HEK293 (cell line): ENCODE measurements at regions not wholly inside any gene's neighbourhood (a gene's known extent, or its start where the extent isn't known, plus 50 kb on each side); places are given as distances from the start of the nearest gene placed in this dataset.

Experiments
- CTCF ChIA-PET: fragments of 350-600 bp; formaldehyde crosslinking; extraction: SDS; loops from one replicate; lab custom pipeline; 2021; ENCODE audit warnings: antibody characterized with exemption; lab: Yijun Ruan, JAX
- POLR2A ChIA-PET: fragments of 300-600 bp; formaldehyde crosslinking; extraction: SDS; loops from one replicate; lab custom pipeline; 2020; ENCODE audit warnings: antibody characterized with exemption, inconsistent platforms; lab: Yijun Ruan, JAX
- H3K27ac ChIP-seq: fragments of 200-500 bp; sonication (Bioruptor generic); 2 replicates; pipeline ENCODE4 v1.5.1; 2014; ENCODE audit warnings: low read depth, low read length, control low read depth, inconsistent platforms; ENCODE audit errors: extremely low read depth
- H3K36me3 ChIP-seq, 2 experiments: fragments of 200-500 bp in 1 of 2; sonication (Bioruptor generic) in 1 of 2; 1 replicate in 1 of 2; 2 replicates in 1 of 2; pipeline ENCODE4 v1.5.1; 2014 to 2017; ENCODE audit warnings: inconsistent platforms in 2 of 2, low read length in 2 of 2; ENCODE audit not compliant: control insufficient read depth in 2 of 2, insufficient read depth in 1 of 2
- H3K4me1 ChIP-seq: fragments of 200-500 bp; sonication (Bioruptor generic); 2 replicates; pipeline ENCODE4 v1.5.1; 2014; ENCODE audit warnings: mild to moderate bottlenecking, low read length, inconsistent platforms; ENCODE audit not compliant: control insufficient read depth, insufficient read depth
- H3K4me3 ChIP-seq: 2 replicates; pipeline ENCODE4 v1.5.1; 2011; ENCODE audit warnings: low read depth, mild to moderate bottlenecking, control low read depth, low read length, moderate library complexity
- H3K9me3 ChIP-seq: fragments of 200-500 bp; sonication (Bioruptor generic); 2 replicates; pipeline ENCODE4 v1.5.1; 2014; ENCODE audit warnings: low read depth, low read length, inconsistent platforms; ENCODE audit not compliant: control insufficient read depth, insufficient read depth
- EGR2 ChIP-seq: fragments of 450-650 bp; formaldehyde crosslinking; IDR thresholded peaks from 2 replicates; pipeline ENCODE4 v1.5.1; 2016; ENCODE audit warnings: low read depth, missing biosample characterization, missing genetic modification characterization
- FEZF1 ChIP-seq: fragments of 450-650 bp; formaldehyde crosslinking; IDR thresholded peaks from 2 replicates; pipeline ENCODE4 v1.5.1; 2016; ENCODE audit warnings: missing biosample characterization, missing genetic modification characterization
- GFI1B ChIP-seq: fragments of 450-650 bp; formaldehyde crosslinking; IDR thresholded peaks from 2 replicates; pipeline ENCODE4 v1.5.1; 2016; ENCODE audit warnings: missing biosample characterization, missing genetic modification characterization
- GLI4 ChIP-seq: fragments of 450-650 bp; formaldehyde crosslinking; IDR thresholded peaks from 2 replicates; pipeline ENCODE4 v1.5.1; 2016; ENCODE audit warnings: missing biosample characterization, missing genetic modification characterization
- HOXA7 ChIP-seq: sonication (generic); formaldehyde crosslinking; IDR thresholded peaks from 2 replicates; pipeline ENCODE4 v1.8.1; 2022; ENCODE audit warnings: missing genetic modification reagents, borderline replicate concordance
- SCRT1 ChIP-seq: fragments of 450-650 bp; formaldehyde crosslinking; IDR thresholded peaks from 2 replicates; pipeline ENCODE4 v1.5.1; 2016; ENCODE audit warnings: missing biosample characterization, missing genetic modification characterization, borderline replicate concordance
- SCRT2 ChIP-seq: fragments of 450-650 bp; formaldehyde crosslinking; IDR thresholded peaks from 2 replicates; pipeline ENCODE4 v1.5.1; 2016; ENCODE audit warnings: missing biosample characterization, missing genetic modification characterization
- ZBTB7A ChIP-seq: fragments of 450-650 bp; formaldehyde crosslinking; IDR thresholded peaks from 2 replicates; pipeline ENCODE4 v1.5.1; 2016; ENCODE audit warnings: low read depth, missing biosample characterization, missing genetic modification characterization
- ZIC2 ChIP-seq: fragments of 450-650 bp; formaldehyde crosslinking; IDR thresholded peaks from 2 replicates; pipeline ENCODE4 v1.5.1; 2016; ENCODE audit warnings: missing biosample characterization, missing genetic modification characterization
- ZNF10 ChIP-seq: fragments of 450-650 bp; formaldehyde crosslinking; IDR thresholded peaks from 2 replicates; pipeline ENCODE4 v1.5.1; 2017; ENCODE audit warnings: missing biosample characterization, missing genetic modification characterization
- ZNF2 ChIP-seq: fragments of 450-650 bp; formaldehyde crosslinking; IDR thresholded peaks from 2 replicates; pipeline ENCODE4 v1.5.1; 2016; ENCODE audit warnings: missing biosample characterization, missing genetic modification characterization
- ZNF292 ChIP-seq: fragments of 450-650 bp; formaldehyde crosslinking; IDR thresholded peaks from 2 replicates; pipeline ENCODE4 v1.5.1; 2016; ENCODE audit warnings: low read depth, missing biosample characterization, missing genetic modification characterization, borderline replicate concordance
- ZNF341 ChIP-seq: fragments of 450-650 bp; formaldehyde crosslinking; IDR thresholded peaks from 2 replicates; pipeline ENCODE4; 2016; ENCODE audit warnings: low read depth, missing biosample characterization, missing genetic modification characterization
- ZNF391 ChIP-seq: fragments of 450-650 bp; formaldehyde crosslinking; IDR thresholded peaks from 2 replicates; pipeline ENCODE4 v1.5.1; 2016; ENCODE audit warnings: low read depth, missing biosample characterization, missing genetic modification characterization, borderline replicate concordance
- ZNF433 ChIP-seq: fragments of 450-650 bp; formaldehyde crosslinking; IDR thresholded peaks from 2 replicates; pipeline ENCODE4 v1.5.1; 2016; ENCODE audit warnings: missing biosample characterization, missing genetic modification characterization, low read depth
- ZNF510 ChIP-seq: fragments of 450-650 bp; formaldehyde crosslinking; IDR thresholded peaks from 2 replicates; pipeline ENCODE4 v1.5.1; 2018; ENCODE audit warnings: mild to moderate bottlenecking, missing genetic modification characterization, missing biosample characterization; ENCODE audit not compliant: insufficient replicate concordance
- ZNF626 ChIP-seq: fragments of 450-650 bp; sonication (Bioruptor Pico); formaldehyde crosslinking; IDR thresholded peaks from 2 replicates; pipeline ENCODE4 v1.5.1; 2018; ENCODE audit warnings: missing biosample characterization, missing genetic modification characterization, inconsistent platforms
- ZNF677 ChIP-seq: fragments of 450-650 bp; IDR thresholded peaks from 2 replicates; pipeline ENCODE4 v1.5.0; 2018; ENCODE audit warnings: missing biosample characterization, mild to moderate bottlenecking, missing genetic modification characterization, moderate library complexity
- ZNF791 ChIP-seq: fragments of 450-650 bp; formaldehyde crosslinking; IDR thresholded peaks from 2 replicates; pipeline ENCODE4 v1.5.1; 2016; ENCODE audit warnings: missing biosample characterization, missing genetic modification characterization
- ZNF830 ChIP-seq: fragments of 450-650 bp; IDR thresholded peaks from 2 replicates; pipeline ENCODE4 v1.5.0; 2018; ENCODE audit warnings: missing biosample characterization, missing genetic modification characterization, low read depth, mild to moderate bottlenecking, moderate library complexity
- ZNF843 ChIP-seq: fragments of 450-650 bp; formaldehyde crosslinking; IDR thresholded peaks from 2 replicates; pipeline ENCODE4 v1.5.1; 2016; ENCODE audit warnings: missing biosample characterization, missing genetic modification characterization
- ZSCAN30 ChIP-seq: fragments of 450-650 bp; IDR thresholded peaks from 2 replicates; pipeline ENCODE4 v1.5.1; 2018; ENCODE audit warnings: missing biosample characterization, mild to moderate bottlenecking, missing genetic modification characterization, moderate library complexity
- TF ChIP-seq, protein P1 (sequence below): fragments of 450-650 bp; formaldehyde crosslinking; IDR thresholded peaks from 2 replicates; pipeline ENCODE4 v1.5.1; 2016; ENCODE audit warnings: missing biosample characterization, missing genetic modification characterization
- TF ChIP-seq, protein P2 (sequence below): fragments of 450-650 bp; formaldehyde crosslinking; IDR thresholded peaks from 2 replicates; pipeline ENCODE4 v1.5.1; 2017; ENCODE audit warnings: missing biosample characterization, missing genetic modification characterization
- TF ChIP-seq, protein P3 (sequence below): IDR thresholded peaks from 2 replicates; pipeline ENCODE4 v1.6.1; 2011; ENCODE audit warnings: mild to moderate bottlenecking, low read depth, low read length, borderline replicate concordance
- TF ChIP-seq, protein P4 (sequence below): fragments of 450-650 bp; formaldehyde crosslinking; IDR thresholded peaks from 2 replicates; pipeline ENCODE4 v1.5.1; 2017; ENCODE audit warnings: missing biosample characterization, missing genetic modification characterization

DNA sequence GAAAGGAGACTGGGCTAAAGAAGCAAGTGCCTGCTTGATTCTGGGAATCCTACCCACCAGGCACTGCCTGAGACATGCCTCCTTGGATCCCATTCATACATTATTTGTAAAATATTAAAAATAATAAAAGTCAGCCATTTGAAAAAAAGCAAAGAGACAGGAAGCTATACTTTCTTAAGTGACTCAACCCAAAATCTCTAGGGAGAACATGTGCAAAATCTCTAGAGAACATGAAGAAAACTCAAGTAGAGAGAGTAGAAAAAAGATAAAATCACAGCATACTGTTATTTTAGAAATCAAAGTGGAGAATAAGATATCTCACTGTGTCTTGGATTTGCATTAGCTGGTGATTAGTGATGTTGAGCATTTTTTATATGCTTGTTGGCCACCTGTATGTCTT lies 197.2 kb upstream of the GGTLC1 start:
- Histone ChIP-seq H3K36me3 (no peaks in the 10 kb centered on the region), H3K4me3 (no peak overlapping the region), H3K27ac (no peak overlapping the region), H3K9me3 (no peaks in the 10 kb centered on the region; the same call in 1 of the 2 replicates), H3K4me1 (no peaks in the 10 kb centered on the region)
- TF ChIP-seq, protein P1, sequence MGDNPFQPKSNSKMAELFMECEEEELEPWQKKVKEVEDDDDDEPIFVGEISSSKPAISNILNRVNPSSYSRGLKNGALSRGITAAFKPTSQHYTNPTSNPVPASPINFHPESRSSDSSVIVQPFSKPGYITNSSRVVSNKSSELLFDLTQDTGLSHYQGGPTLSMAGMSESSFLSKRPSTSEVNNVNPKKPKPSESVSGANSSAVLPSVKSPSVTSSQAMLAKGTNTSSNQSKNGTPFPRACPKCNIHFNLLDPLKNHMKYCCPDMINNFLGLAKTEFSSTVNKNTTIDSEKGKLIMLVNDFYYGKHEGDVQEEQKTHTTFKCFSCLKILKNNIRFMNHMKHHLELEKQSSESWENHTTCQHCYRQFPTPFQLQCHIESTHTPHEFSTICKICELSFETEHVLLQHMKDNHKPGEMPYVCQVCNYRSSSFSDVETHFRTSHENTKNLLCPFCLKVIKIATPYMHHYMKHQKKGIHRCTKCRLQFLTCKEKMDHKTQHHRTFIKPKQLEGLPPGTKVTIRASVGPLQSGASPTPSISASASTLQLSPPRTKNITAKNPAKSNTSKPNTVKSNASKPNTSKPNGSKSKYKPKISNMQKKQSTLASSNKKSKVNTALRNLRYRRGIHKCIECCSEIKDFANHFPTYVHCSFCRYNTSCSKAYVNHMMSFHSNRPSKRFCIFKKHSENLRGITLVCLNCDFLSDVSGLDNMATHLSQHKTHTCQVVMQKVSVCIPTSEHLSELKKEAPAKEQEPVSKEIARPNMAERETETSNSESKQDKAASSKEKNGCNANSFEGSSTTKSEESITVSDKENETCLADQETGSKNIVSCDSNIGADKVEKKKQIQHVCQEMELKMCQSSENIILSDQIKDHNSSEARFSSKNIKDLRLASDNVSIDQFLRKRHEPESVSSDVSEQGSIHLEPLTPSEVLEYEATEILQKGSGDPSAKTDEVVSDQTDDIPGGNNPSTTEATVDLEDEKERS (tag by site-specific recombination) = no peak
- TF ChIP-seq SCRT1 (tag by site-specific recombination) (no peak), ZNF341 (no peak), ZNF292 (tag by site-specific recombination) (no peak), GLI4 (no peak), GFI1B (tag by site-specific recombination) (no peak), ZBTB7A (tag by site-specific recombination) (no peak), ZNF391 (tag by site-specific recombination) (no peak)
- TF ChIP-seq, protein P2, sequence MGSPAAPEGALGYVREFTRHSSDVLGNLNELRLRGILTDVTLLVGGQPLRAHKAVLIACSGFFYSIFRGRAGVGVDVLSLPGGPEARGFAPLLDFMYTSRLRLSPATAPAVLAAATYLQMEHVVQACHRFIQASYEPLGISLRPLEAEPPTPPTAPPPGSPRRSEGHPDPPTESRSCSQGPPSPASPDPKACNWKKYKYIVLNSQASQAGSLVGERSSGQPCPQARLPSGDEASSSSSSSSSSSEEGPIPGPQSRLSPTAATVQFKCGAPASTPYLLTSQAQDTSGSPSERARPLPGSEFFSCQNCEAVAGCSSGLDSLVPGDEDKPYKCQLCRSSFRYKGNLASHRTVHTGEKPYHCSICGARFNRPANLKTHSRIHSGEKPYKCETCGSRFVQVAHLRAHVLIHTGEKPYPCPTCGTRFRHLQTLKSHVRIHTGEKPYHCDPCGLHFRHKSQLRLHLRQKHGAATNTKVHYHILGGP (tag by site-specific recombination) = no peak
- ChIA-PET POLR2A (no interaction called here), CTCF (no interaction called here)

DNA sequence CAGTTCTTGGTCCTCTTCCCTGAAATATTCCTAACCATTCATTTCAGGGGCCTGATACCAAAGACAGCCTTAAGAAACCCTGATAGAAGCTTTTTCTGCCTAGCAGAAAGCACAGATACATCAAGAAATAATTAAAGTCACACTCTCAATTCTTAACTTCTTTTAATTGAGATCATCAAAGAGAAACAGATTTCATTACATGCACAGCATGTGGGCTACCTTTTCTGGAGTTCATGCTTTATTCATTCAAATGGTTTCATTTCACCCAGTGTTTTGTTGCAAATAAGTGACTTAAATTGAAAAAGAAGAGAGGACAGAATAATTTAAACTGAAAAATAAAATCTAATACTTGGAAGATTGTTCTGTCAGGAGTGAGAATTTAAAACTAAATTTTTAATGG lies 192.6 kb upstream of the GGTLC1 start:
- TF ChIP-seq ZNF510 (tag by site-specific recombination) (no peak), SCRT2 (no peak), ZIC2 (tag by site-specific recombination) (no peak), ZNF2 (no peak), ZNF843 (tag by site-specific recombination) (no peak), ZNF677 (no peak), ZSCAN30 (tag by site-specific recombination) (no peak), FEZF1 (no peak), ZNF791 (tag by site-specific recombination) (no peak), ZNF626 (tag by site-specific recombination) (no peak), HOXA7 (no peak), ZNF10 (tag by site-specific recombination) (no peak), ZNF391 (tag by site-specific recombination) (no peak), ZNF433 (tag by site-specific recombination) (no peak), ZNF830 (tag by site-specific recombination) (no peak), EGR2 (tag by site-specific recombination) (no peak)
- TF ChIP-seq, protein P3, sequence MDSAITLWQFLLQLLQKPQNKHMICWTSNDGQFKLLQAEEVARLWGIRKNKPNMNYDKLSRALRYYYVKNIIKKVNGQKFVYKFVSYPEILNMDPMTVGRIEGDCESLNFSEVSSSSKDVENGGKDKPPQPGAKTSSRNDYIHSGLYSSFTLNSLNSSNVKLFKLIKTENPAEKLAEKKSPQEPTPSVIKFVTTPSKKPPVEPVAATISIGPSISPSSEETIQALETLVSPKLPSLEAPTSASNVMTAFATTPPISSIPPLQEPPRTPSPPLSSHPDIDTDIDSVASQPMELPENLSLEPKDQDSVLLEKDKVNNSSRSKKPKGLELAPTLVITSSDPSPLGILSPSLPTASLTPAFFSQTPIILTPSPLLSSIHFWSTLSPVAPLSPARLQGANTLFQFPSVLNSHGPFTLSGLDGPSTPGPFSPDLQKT = no peak
- TF ChIP-seq, protein P4, sequence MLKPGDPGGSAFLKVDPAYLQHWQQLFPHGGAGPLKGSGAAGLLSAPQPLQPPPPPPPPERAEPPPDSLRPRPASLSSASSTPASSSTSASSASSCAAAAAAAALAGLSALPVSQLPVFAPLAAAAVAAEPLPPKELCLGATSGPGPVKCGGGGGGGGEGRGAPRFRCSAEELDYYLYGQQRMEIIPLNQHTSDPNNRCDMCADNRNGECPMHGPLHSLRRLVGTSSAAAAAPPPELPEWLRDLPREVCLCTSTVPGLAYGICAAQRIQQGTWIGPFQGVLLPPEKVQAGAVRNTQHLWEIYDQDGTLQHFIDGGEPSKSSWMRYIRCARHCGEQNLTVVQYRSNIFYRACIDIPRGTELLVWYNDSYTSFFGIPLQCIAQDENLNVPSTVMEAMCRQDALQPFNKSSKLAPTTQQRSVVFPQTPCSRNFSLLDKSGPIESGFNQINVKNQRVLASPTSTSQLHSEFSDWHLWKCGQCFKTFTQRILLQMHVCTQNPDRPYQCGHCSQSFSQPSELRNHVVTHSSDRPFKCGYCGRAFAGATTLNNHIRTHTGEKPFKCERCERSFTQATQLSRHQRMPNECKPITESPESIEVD (tag by site-specific recombination) = no peak

More for the DNA sequence above, 192.6 kb upstream of the GGTLC1 start:
- no peak overlapping the region for H3K27ac ChIP-seq
- no peaks in the 10 kb centered on the region for H3K4me1 ChIP-seq
- no peak overlapping the region for H3K4me3 ChIP-seq
- ChIA-PET CTCF (no interaction called here), POLR2A (no interaction called here)
- H3K9me3 ChIP-seq = no peaks in the 10 kb centered on the region
- H3K36me3 ChIP-seq = no peaks in the 10 kb centered on the region
